Trophoblast cell (in vitro differentiated cells and primary cell): ENCODE measurements at regions not wholly inside any gene's neighbourhood (a gene's known extent, or its start where the extent isn't known, plus 50 kb on each side); places are given as distances from the start of the nearest gene placed in this dataset.

ENCODE experiments used
- DNase-seq, 2 donors: peaks; one replicate each; pipeline ENCODE4 v3.0.0-alpha.2; 2016
- H2AFZ ChIP-seq: 2 replicates; pipeline ENCODE4 v1.6.1; 2013; ENCODE audit warnings: low read length, moderate library complexity, mild to moderate bottlenecking; ENCODE audit not compliant: insufficient read depth, poor library complexity
- H2AK5ac ChIP-seq: 2 replicates; pipeline ENCODE4 v1.6.1; 2013; ENCODE audit warnings: mild to moderate bottlenecking, low read length
- H2BK120ac ChIP-seq: 2 replicates; pipeline ENCODE4 v1.6.1; 2013; ENCODE audit warnings: low read length, mild to moderate bottlenecking, moderate library complexity; ENCODE audit not compliant: insufficient read depth, poor library complexity
- H2BK12ac ChIP-seq: 2 replicates; pipeline ENCODE4 v1.6.1; 2013; ENCODE audit warnings: mild to moderate bottlenecking, low read length, moderate library complexity
- H2BK5ac ChIP-seq: 2 replicates; pipeline ENCODE4 v1.6.1; 2013; ENCODE audit warnings: low read length, low read depth, moderate library complexity, mild to moderate bottlenecking; ENCODE audit not compliant: poor library complexity
- H3K14ac ChIP-seq: 2 replicates; pipeline ENCODE4 v1.6.1; 2013; ENCODE audit warnings: mild to moderate bottlenecking, low read length
- H3K18ac ChIP-seq: 2 replicates; pipeline ENCODE4 v1.6.1; 2013; ENCODE audit warnings: mild to moderate bottlenecking, low read length
- H3K23ac ChIP-seq: 2 replicates; pipeline ENCODE4 v1.6.1; 2013; ENCODE audit warnings: low read length
- H3K27ac ChIP-seq: 2 replicates; pipeline ENCODE4 v1.5.1; 2013; ENCODE audit warnings: low read depth, mild to moderate bottlenecking, inconsistent platforms, low read length, moderate library complexity
- H3K27me3 ChIP-seq: 2 replicates; pipeline ENCODE4 v1.6.1; 2013; ENCODE audit warnings: inconsistent platforms, mild to moderate bottlenecking, low read length, moderate library complexity; ENCODE audit not compliant: insufficient read depth
- H3K36me3 ChIP-seq, 2 experiments: 1 replicate in 1 of 2; 2 replicates in 1 of 2; pipeline ENCODE4 v1.6.1; 2013; ENCODE audit warnings: low read length in 2 of 2, mild to moderate bottlenecking in 2 of 2, moderate library complexity in 1 of 2; ENCODE audit not compliant: insufficient read depth in 2 of 2, control insufficient read depth in 1 of 2
- H3K4ac ChIP-seq: 2 replicates; pipeline ENCODE4 v1.6.1; 2013; ENCODE audit warnings: low read depth, mild to moderate bottlenecking, low read length, moderate library complexity
- H3K4me1 ChIP-seq, 2 experiments: 1 replicate in 1 of 2; 2 replicates in 1 of 2; pipeline ENCODE4 v1.6.1; 2013; ENCODE audit warnings: low read length in 2 of 2, mild to moderate bottlenecking in 2 of 2, moderate library complexity in 1 of 2; ENCODE audit not compliant: insufficient read depth in 2 of 2, control insufficient read depth in 1 of 2
- H3K4me2 ChIP-seq: 2 replicates; pipeline ENCODE4 v1.6.1; 2013; ENCODE audit warnings: inconsistent platforms, mild to moderate bottlenecking, low read length, moderate library complexity
- H3K4me3 ChIP-seq: 2 replicates; pipeline ENCODE4 v1.5.1; 2013; ENCODE audit warnings: mild to moderate bottlenecking, low read depth, low read length, inconsistent platforms
- H3K79me1 ChIP-seq: one replicate; pipeline ENCODE4 v1.6.1; 2013; ENCODE audit warnings: low read length
- H3K79me2 ChIP-seq: 2 replicates; pipeline ENCODE4 v1.6.1; 2013; ENCODE audit warnings: low read length, mild to moderate bottlenecking; ENCODE audit not compliant: control insufficient read depth, insufficient read depth, poor library complexity
- H3K9ac ChIP-seq: 2 replicates; pipeline ENCODE4 v1.6.1; 2013; ENCODE audit warnings: mild to moderate bottlenecking, low read length
- H3K9me3 ChIP-seq: 2 replicates; pipeline ENCODE4 v1.6.1; 2013; ENCODE audit warnings: low read depth, mild to moderate bottlenecking, control low read depth, inconsistent platforms, low read length; ENCODE audit not compliant: insufficient read depth
- H4K12ac ChIP-seq: 2 replicates; pipeline ENCODE4 v1.6.1; 2013; ENCODE audit warnings: low read depth, mild to moderate bottlenecking, low read length, moderate library complexity
- H4K8ac ChIP-seq: 2 replicates; pipeline ENCODE4 v1.6.1; 2013; ENCODE audit warnings: low read depth, mild to moderate bottlenecking, low read length, moderate library complexity
- H4K91ac ChIP-seq: one replicate; pipeline ENCODE4 v1.6.1; 2013; ENCODE audit warnings: low read depth, mild to moderate bottlenecking, low read length, moderate library complexity
- WGBS: extraction: QIAGEN DNeasy Blood & Tissue Kit; methylation state at CpG from one replicate; pipeline ENCODE4 v1.1.7; 2013; ENCODE audit warnings: missing lambda C conversion rate; ENCODE audit not compliant: insufficient read length, insufficient coverage; ENCODE audit errors: extremely low coverage; 5-methylcytosine and 5-hydroxymethylcytosine counted together

GRCh38 chr13:39217471-39217870 lies 179.2 kb downstream of the NHLRC3 start:
- no peak overlapping the region for H2AFZ ChIP-seq
- H3K14ac ChIP-seq = no peak overlapping the region
- no peak overlapping the region for H3K4ac ChIP-seq
- H3K9ac ChIP-seq = no peak overlapping the region
- no peak overlapping the region for H3K18ac ChIP-seq
- H3K27me3 ChIP-seq = no peaks in the 10 kb centered on the region
- no peaks in the 10 kb centered on the region for H3K36me3 ChIP-seq
- H4K8ac ChIP-seq = no peak overlapping the region
- no peaks in the 10 kb centered on the region for H3K79me1 ChIP-seq
- H2AK5ac ChIP-seq = no peak overlapping the region
- H2BK120ac ChIP-seq = no peak overlapping the region
- no peak overlapping the region for H2BK12ac ChIP-seq
- H4K91ac ChIP-seq = no peak overlapping the region
- H3K23ac ChIP-seq = no peak overlapping the region
- H2BK5ac ChIP-seq = no peak overlapping the region
- H3K4me2 ChIP-seq = no peak overlapping the region
- no CpG with 5 or more reads among the region's 3 CpGs for WGBS
- no peak overlapping the region for H3K4me3 ChIP-seq
- no peaks in the 10 kb centered on the region for H3K79me2 ChIP-seq
- no peak for DNase-seq
- H3K9me3 ChIP-seq = no peaks in the 10 kb centered on the region
- no peaks in the 10 kb centered on the region for H3K4me1 ChIP-seq
- no peak overlapping the region for H3K27ac ChIP-seq
- H4K12ac ChIP-seq = no peak overlapping the region

- Histone ChIP-seq H3K9ac (no peak overlapping the region), H3K18ac (no peak overlapping the region), H3K79me1 (no peaks in the 10 kb centered on the region), H3K4me2 (no peak overlapping the region), H3K27ac (no peak overlapping the region), H4K12ac (no peak overlapping the region), H2BK5ac (no peak overlapping the region), H3K14ac (no peak overlapping the region), H2AK5ac (no peak overlapping the region), H3K4me1 (no peaks in the 10 kb centered on the region), H2BK120ac (no peak overlapping the region), H3K4ac (no peak overlapping the region), H3K9me3 (no peaks in the 10 kb centered on the region), H4K8ac (no peak overlapping the region), H3K23ac (no peak overlapping the region), H4K91ac (no peak overlapping the region), H2AFZ (no peak overlapping the region), H3K36me3 (no peaks in the 10 kb centered on the region), H3K79me2 (no peaks in the 10 kb centered on the region), H3K27me3 (no peaks in the 10 kb centered on the region), H2BK12ac (no peak overlapping the region), H3K4me3 (no peak overlapping the region)
- DNase-seq = no peak
- no CpG with 5 or more reads among the region's 5 CpGs for WGBS
Observed at GRCh38 chr13:39224671-39225240, 186.5 kb downstream of the NHLRC3 start.

GRCh38 chr13:39225860-39226259 lies 187.6 kb downstream of the NHLRC3 start:
- no peak overlapping the region for H2BK5ac ChIP-seq
- no peak overlapping the region for H2BK12ac ChIP-seq

GRCh38 chr13:39226359-39226758 lies 188.1 kb downstream of the NHLRC3 start:
- H2BK5ac ChIP-seq = no peak overlapping the region
- no CpG with 5 or more reads among the region's 3 CpGs for WGBS
- no peaks in the 10 kb centered on the region for H3K27me3 ChIP-seq
- H3K9ac ChIP-seq = no peak overlapping the region
- H2BK12ac ChIP-seq = no peak overlapping the region
- DNase-seq = no peak
- H3K27ac ChIP-seq = no peak overlapping the region
- H3K4me1 ChIP-seq = no peaks in the 10 kb centered on the region
- no peak overlapping the region for H3K4ac ChIP-seq
- H4K8ac ChIP-seq = no peak overlapping the region
- H4K12ac ChIP-seq = no peak overlapping the region
- H2BK120ac ChIP-seq = no peak overlapping the region
- no peak overlapping the region for H2AFZ ChIP-seq
- H3K79me2 ChIP-seq = no peaks in the 10 kb centered on the region
- no peak overlapping the region for H3K4me3 ChIP-seq
- H2AK5ac ChIP-seq = no peak overlapping the region
- no peak overlapping the region for H4K91ac ChIP-seq
- no peak overlapping the region for H3K23ac ChIP-seq
- no peak overlapping the region for H3K18ac ChIP-seq
- H3K9me3 ChIP-seq = no peaks in the 10 kb centered on the region
- no peak overlapping the region for H3K4me2 ChIP-seq
- H3K14ac ChIP-seq = no peak overlapping the region
- no peaks in the 10 kb centered on the region for H3K79me1 ChIP-seq
- H3K36me3 ChIP-seq = no peaks in the 10 kb centered on the region

More at GRCh38 chr13:39225860-39226259, 187.6 kb downstream of the NHLRC3 start:
- Histone ChIP-seq H2AK5ac (no peak overlapping the region), H3K4me3 (no peak overlapping the region), H3K23ac (no peak overlapping the region), H4K12ac (no peak overlapping the region), H3K18ac (no peak overlapping the region), H2BK120ac (no peak overlapping the region), H3K4ac (no peak overlapping the region), H3K27ac (no peak overlapping the region), H4K91ac (no peak overlapping the region), H3K79me1 (no peaks in the 10 kb centered on the region), H3K27me3 (no peaks in the 10 kb centered on the region), H3K4me2 (no peak overlapping the region), H3K14ac (no peak overlapping the region), H3K36me3 (no peaks in the 10 kb centered on the region), H3K79me2 (no peaks in the 10 kb centered on the region), H3K9me3 (no peaks in the 10 kb centered on the region), H2AFZ (no peak overlapping the region), H4K8ac (no peak overlapping the region), H3K4me1 (no peaks in the 10 kb centered on the region), H3K9ac (no peak overlapping the region)
- no peak for DNase-seq
- WGBS = no CpG with 5 or more reads among the region's 4 CpGs
